ENCODE measurements at regions not wholly inside any gene's neighbourhood (a gene's known extent, or its start where the extent isn't known, plus 50 kb on each side); places are given as distances from the start of the nearest gene placed in this dataset.

- no peak for DNase-seq (ENCODE audit: low spot score)
These were observed 91.8 kb upstream of the KLF7 start for GRCh38 chr2:207257251-207258250.

- DNase-seq (ENCODE audit: low spot score) = no peak
These were observed 92.7 kb upstream of the KLF7 start for GRCh38 chr2:207258263-207258991.

DNA sequence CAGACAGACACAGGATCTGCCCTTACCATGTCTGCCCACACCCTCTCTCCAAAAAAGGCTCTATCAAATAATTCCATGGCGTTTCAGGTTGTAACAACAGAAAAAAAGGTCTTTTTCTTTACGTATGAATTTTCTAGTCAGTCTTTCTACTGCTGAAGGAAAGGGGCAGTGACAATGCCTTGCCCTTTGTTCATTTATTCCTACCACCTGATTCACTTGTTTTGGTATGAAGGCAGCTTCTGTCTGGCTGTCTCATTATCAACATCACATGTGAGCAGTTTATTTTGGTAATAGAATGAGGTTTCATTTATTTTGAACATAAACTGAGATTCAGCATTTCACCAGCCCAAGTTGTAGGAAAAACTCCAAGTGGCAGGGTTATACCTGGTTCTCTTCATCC is 94.3 kb upstream of the KLF7 start:
- no peak for DNase-seq (ENCODE audit: low spot score)

DNA sequence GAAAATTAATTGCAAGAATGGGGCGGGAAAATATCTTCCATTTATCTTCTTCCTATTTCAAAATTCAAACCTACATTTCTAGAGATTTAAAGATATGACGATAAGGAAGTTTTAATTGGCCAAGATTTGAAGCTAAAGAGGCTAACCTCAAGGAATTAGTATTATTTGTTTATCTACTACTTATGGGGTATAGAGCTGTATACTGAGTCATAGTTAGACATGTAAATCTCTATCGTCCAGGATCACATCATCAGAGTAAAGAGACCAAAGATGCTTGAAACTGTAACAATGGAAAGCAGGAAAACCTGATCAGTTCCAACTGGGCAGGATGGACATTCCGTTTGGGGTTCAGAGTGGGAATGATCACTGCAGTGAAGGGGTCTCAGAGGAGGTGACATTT is 95.2 kb upstream of the KLF7 start:
- no peak for DNase-seq (ENCODE audit: low spot score)

- DNase-seq (ENCODE audit: low spot score) = no peak
These were observed 98.6 kb upstream of the KLF7 start for GRCh38 chr2:207264310-207264709.

GRCh38 chr2:207265332-207265731 is 99.6 kb upstream of the KLF7 start:
- no peak for DNase-seq (ENCODE audit: low spot score)

- DNase-seq (ENCODE audit: low spot score) = no peak
These were observed 100.1 kb upstream of the KLF7 start for GRCh38 chr2:207265869-207266268.

DNA sequence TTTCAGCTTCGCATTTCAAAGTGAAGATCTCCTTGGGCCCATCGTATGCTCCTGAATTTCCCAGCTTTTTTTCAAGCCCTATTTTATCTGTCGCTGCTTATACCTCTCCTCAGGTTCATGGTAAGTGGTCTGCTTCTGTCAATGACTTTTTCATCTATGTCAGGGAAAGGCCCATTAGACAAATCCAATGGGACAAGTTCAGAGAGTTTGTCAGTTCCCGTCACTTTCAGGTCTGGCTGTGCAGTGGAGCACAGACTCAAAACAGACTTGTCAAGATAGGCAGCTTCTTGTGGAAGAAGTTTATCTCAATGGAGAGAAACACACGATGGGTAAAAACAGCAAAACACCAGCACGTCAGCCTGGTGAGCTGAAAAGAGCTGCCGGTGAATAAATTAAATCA is 100.9 kb upstream of the KLF7 start:
- DNase-seq (ENCODE audit: low spot score) = no peak

DNA sequence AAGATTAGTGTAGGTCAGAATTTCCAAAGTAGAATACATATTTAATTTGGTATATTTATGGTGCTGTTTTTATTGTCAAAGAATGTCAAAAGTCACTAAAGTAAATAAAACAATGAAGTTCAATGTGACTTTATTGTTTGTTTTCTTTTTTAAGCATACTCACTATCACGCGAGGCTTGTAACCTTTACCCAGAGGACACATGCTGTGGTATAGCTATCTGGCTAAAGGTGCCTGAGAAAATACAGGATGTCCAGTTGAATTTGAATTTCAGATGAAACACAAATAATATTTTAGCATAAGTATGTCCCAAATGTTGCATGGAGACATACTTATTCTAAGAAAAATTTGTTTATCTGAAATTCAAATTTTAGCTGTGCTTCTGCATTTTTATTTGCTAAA is 103.3 kb upstream of the KLF7 start:
- DNase-seq (ENCODE audit: low spot score) = no peak

DNA sequence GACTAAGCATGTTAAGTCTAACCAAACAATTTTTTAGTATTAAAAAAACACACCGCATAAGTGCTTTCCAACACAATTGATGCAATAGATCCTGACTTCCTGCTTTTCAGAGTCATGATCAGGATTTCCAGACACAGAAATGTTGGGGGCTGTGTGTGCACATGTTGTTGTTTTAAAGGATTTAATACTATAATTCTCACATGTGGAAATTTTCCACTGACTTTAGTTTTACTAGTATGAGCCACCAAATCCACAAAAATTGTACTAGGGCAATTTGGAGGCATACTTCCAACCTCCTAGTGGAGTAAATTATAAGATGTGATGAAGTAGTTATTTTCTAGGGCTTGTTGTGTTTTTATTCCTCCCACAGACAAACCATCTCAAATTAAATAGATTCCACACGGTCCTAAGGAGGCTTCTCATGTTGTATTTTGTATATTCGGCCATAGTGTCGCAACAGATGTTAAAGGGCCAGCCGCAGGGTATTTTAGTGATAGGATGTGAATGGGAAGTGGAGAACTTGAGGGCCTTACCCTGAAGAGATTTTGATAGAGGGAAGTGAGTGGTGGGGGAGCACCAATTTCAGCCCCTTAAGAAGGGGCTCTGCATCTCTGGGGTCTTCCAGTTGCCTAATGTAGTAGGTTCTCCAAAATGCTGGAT is 108.9 kb upstream of the KLF7 start:
- DNase-seq (ENCODE audit: low spot score) = no peak

GRCh38 chr2:207275779-207276178 is 110.0 kb upstream of the KLF7 start:
- no peak for DNase-seq (ENCODE audit: low spot score)

GRCh38 chr2:207276248-207276647 is 110.5 kb upstream of the KLF7 start:
- no peak for DNase-seq (ENCODE audit: low spot score)

DNA sequence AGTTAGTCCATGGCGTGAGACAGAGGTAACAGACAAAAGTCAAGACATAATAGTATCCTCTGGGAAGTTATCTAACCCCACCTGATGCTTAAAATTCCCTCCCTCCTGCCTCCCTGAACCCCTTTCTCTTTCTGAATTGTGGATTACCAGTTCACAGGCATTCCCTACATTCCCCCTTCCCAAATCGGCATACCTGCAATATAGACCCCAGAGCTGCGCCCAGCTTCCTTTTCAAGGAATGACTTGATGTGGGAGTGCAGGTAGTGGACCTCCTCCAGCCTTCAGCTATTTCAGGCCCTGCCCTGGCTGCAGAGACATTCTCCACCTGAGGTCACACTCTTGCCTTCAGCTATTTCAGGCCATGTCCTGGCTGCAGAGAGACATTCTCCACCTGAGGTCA is 111.1 kb upstream of the KLF7 start:
- DNase-seq (ENCODE audit: low spot score) = no peak

DNA sequence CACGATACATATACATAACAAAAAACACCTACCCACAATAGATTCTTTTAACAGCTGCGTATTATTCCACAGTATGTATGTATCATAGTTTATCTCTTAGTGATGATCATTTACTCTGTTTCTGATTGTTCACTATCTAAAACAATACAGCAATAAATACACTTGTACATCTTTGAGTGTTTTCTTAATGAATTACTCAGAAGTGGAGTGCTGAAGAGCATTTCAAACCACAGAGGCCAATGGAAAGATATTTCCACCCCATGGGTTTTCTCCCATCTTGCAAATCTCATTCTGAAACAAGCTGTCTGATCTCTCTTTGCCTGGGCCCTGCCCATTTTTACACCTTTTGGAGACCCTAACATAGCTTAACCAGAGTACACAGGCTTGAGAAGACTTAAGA is 113.8 kb upstream of the KLF7 start:
- DNase-seq (ENCODE audit: low spot score) = no peak

DNA sequence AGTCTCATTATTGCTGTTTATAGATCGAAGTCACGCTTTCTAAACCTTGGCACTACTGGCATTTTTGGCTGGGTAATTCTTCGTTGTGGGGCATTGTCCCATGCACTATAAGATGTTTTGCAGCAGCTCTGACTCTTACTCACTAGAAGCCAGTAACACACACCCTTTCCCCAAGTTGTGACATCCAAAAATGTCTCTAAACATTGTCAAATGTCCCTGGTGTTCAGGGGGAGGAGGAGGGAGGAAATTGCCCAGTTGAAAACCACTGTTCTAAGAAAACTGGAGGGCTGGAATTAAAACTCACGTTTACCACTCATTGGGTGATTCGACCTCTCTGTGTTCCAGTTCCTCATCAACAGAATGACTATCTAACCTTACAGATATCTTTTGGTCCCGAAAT is 115.7 kb upstream of the KLF7 start:
- DNase-seq (ENCODE audit: low spot score) = no peak

DNA sequence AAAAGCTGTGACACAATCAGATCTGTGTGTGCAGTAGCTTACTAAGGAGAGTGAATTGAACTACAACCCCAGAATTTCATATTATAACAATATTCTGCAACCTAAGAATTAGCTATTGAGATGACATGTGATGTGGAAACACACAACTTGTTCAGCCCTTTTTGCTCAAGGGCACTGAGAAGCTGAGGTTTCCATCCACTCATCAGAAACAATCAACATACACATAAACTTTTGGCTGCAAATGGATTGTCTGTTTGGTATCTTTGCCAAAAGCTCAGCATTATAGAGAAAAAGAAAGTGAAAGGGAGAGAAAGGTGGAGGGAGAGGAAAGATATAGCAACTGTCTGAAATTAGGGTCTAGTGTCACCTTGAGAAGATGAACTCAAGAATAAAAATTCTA is 117.2 kb upstream of the KLF7 start:
- DNase-seq (ENCODE audit: low spot score) = no peak

DNA sequence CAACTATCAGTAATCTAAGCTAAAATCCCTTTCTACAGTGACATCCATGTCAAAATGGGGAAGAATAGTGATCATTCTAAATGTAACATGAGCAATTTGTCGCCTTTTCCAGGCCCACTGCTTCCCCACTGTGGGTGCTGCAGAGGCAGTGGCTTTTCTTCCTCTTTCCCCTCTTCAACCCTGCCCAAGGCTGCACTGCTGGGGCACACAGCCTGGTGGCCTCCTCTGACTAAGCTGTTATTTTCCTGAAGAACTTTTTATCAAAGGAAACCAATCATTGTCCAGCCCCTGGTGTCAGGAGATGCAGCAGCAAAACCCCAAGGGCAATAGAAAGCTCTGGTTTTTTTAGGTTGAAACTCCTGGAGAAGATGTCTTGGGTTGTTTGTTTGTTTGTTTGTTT is 117.6 kb upstream of the KLF7 start:
- DNase-seq (ENCODE audit: low spot score) = no peak

- no peak for DNase-seq (ENCODE audit: low spot score)
These were observed 119.1 kb upstream of the KLF7 start for GRCh38 chr2:207284556-207285472.

GRCh38 chr2:207285473-207285815 is 119.7 kb upstream of the KLF7 start:
- DNase-seq (ENCODE audit: low spot score) = no peak

GRCh38 chr2:207286106-207286505 is 120.4 kb upstream of the KLF7 start:
- no peak for DNase-seq (ENCODE audit: low spot score)

GRCh38 chr2:207288628-207289027 is 122.9 kb upstream of the KLF7 start:
- DNase-seq (ENCODE audit: low spot score) = no peak
